Epithelial cell of proximal tubule (primary cell): ENCODE measurements at regions not wholly inside any gene's neighbourhood (a gene's known extent, or its start where the extent isn't known, plus 50 kb on each side); places are given as distances from the start of the nearest gene placed in this dataset.

ENCODE experiments used
- DNase-seq: peaks from one replicate; pipeline ENCODE4 v3.0.0-alpha.2; 2011; ENCODE audit warnings: low read depth
- H3K4me3 ChIP-seq: 2 replicates; pipeline ENCODE4 v1.5.1; 2011; ENCODE audit warnings: low read depth, mild to moderate bottlenecking, low read length
- TF ChIP-seq, protein P1 (sequence below): conservative IDR thresholded peaks from 2 replicates; pipeline ENCODE4 v1.5.1; 2012; ENCODE audit warnings: low read depth, mild to moderate bottlenecking, low read length

DNA sequence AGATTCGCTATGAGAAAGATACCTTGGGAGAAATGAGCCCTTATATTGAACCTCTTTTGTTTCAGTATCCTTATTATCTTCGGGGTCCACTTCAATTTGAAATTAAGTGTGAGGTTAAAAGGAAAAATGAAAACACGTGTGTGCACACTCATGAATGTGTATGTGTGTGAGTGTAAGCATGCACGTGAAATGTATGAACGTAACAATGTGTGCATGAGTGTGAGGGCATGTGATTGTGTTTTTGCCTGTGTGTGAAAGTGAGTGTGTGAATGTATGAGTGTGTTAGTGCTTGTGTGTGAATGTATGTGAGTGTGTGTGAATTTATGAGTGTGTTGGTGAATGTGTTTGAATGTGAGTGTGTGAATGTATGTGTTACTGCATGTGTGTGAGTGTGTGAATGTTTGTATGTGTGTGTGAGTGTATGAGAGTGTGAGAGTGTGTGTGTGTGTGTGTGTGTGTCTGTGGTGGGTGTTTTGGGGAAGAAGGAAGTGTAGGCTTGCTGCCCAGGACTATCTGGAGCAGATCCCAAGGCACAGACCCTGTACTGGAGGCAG lies 224.0 kb upstream of the CDH13 start:
- TF ChIP-seq, protein P1, sequence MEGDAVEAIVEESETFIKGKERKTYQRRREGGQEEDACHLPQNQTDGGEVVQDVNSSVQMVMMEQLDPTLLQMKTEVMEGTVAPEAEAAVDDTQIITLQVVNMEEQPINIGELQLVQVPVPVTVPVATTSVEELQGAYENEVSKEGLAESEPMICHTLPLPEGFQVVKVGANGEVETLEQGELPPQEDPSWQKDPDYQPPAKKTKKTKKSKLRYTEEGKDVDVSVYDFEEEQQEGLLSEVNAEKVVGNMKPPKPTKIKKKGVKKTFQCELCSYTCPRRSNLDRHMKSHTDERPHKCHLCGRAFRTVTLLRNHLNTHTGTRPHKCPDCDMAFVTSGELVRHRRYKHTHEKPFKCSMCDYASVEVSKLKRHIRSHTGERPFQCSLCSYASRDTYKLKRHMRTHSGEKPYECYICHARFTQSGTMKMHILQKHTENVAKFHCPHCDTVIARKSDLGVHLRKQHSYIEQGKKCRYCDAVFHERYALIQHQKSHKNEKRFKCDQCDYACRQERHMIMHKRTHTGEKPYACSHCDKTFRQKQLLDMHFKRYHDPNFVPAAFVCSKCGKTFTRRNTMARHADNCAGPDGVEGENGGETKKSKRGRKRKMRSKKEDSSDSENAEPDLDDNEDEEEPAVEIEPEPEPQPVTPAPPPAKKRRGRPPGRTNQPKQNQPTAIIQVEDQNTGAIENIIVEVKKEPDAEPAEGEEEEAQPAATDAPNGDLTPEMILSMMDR = no peak
- DNase-seq = no peak
- no peak overlapping the region for H3K4me3 ChIP-seq

DNA sequence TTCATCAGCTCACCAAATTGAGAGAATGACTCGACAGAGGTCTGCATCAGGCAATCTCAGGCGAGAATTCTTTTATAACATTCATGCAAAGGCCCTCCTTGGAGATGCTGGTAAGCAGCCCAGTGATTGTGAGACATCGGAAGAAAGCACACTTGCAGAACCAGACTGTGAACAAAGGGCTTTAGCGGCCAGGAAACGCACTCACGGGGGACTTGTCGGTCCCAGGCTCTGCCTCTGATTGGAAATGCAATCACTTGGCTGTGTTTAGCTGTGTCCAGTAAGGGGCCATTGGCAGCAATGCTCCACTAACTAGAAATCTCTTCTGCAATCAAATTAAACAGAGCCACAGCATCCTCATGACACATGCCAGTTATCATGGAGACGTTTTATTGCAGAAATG lies 226.7 kb upstream of the CDH13 start:
- DNase-seq = no peak
- TF ChIP-seq, protein P1 = no peak
- H3K4me3 ChIP-seq = no peak overlapping the region

DNA sequence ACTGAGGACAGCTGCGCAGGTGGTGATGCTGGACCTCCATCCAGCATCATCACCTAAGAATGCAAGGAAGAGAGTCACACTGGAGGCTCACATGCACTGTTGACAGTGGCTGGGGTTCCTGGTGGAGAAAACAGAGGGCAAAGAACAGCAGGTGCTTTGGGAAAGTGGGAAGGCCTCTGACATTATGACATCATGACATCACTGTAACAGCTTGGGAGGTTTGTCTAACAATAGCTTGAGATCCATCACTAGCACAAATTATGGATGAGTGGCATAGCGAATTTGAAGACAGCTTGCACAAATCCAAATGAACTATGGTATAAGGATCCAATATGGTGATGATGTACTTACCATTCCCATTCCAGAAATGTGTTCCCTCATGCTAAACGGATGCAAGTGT lies 226.5 kb upstream of the MPHOSPH6 start:
- no peak for DNase-seq
- TF ChIP-seq, protein P1 = no peak
- H3K4me3 ChIP-seq = no peak overlapping the region

DNA sequence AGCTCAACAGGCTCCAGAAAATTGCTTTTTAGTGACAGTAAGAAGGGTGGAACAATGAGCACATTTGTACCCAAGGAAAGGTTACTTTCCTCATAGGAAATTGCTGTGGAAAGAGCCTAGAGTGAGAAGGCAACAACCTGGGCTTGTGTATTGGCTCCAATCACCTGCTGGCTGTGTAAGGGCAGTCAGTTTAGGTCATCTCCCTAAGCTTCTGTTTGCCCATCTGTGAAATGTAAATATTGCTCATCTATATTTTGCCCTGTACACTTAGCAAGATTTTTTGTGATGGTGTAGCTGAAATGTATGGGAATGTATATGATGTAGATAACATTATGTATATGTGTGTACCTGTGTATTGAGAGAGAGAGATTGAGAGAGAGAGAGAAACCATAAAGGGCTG lies 225.2 kb upstream of the MPHOSPH6 start:
- TF ChIP-seq, protein P1 = no peak
- H3K4me3 ChIP-seq = no peak overlapping the region
- DNase-seq = no peak

DNA sequence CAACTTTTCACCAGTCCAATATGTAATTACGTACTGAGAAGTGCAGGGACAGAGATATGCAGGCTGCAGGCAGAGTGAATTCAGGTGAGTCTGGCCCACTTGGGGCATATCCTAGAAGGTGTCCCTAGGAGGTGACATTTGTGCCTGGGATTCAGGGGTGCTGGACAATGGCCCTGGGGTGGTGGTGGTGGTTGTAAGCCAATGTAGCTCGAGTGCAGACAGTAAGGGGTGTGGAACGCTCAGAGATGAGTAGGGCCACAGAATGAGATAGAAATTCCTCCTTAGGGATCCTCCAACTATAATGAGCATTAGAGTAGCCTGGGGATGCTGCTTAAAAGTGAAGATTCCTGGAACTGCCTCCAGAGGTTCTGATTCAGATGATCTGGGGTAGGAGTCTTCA lies 221.7 kb upstream of the MPHOSPH6 start:
- no peak overlapping the region for H3K4me3 ChIP-seq
- DNase-seq = no peak
- TF ChIP-seq, protein P1 = no peak

DNA sequence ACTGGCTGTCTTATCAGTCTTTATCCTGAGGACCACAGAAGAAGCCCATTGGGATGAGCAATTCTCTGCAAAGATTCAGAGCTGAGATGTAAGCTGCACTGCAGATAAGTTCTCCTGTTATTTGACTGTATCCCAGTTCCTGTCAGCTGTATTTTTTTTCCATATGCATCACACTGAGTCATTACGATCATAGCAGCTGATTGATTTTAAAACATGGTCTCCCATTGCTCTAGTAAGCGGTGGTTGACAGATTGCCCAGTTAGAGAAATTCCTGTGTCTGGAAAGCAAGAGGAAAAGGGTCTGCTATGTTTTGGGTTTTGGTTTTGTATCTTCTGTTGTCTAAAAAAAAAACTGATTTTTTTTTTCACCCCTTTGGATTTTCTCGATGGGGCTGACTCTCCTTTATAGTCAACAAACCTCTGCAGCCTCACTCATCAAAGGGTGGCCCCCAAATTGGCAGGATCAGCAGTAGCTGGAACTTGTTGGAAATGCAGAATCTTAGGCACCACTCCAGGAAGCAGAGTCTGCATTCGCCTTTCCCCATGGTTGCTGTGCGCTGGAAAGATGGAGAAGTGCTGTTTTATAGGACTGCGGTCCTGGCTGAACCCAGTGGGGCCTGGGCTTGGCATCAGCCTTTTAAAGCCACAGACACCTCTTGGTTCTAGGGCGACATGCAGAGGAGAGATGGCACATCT lies 220.1 kb upstream of the MPHOSPH6 start:
- H3K4me3 ChIP-seq = no peak overlapping the region
- TF ChIP-seq, protein P1 = no peak
- no peak for DNase-seq

DNA sequence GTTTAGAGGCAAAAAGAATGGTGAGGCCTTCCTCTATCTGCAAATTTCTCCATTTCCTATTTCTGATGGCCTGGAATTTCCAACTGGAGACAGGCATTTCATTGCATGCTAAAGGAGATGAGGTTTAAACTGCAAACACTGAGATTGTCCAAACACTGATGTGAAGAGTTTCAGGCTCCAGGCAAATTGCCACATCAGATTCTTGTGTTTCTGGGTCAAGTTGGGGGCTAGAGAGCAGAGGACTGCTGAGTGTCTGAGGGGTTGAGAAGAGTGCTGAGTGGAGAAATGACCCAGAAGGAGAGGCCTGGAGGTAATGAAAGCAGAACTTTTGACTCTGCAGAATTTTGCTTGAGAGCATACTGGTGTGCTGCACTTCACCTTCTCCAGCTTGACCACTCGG lies 216.7 kb upstream of the MPHOSPH6 start:
- TF ChIP-seq, protein P1 = no peak
- no peak overlapping the region for H3K4me3 ChIP-seq
- DNase-seq = no peak
